ENCODE measurements at regions not wholly inside any gene's neighbourhood (a gene's known extent, or its start where the extent isn't known, plus 50 kb on each side); places are given as distances from the start of the nearest gene placed in this dataset.

DNA sequence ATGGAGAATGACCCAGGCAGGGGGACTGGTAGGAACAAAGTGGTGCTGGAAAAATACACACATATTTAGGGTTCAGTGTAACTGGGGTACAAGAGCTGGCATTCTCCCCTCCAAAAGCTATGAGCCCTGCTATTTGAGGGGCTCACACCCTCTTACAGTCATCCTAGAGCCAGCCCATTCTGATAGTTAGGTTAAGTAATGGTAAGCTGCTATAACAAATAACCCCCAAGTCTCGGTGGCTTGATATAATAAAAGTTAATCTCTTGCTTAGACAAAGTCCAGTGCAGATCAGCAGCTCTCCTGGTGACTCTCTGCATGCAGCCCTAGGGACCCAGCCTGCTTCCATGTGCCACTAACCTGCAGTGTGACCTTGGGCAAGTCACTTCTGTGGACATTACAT lies 234.9 kb upstream of the HES1 start:
- no peak overlapping the region for H3K27ac ChIP-seq (ENCODE audit: low read length)
- no peaks in the 10 kb centered on the region for H3K9me3 ChIP-seq
- peaks cover 3 to 6% of the 10 kb centered on the region in 2 donors for H3K27me3 Mint-ChIP-seq
- H3K27ac Mint-ChIP-seq, result no peak overlapping the region
- ChIA-PET CTCF (no interaction called here), POLR2A (no interaction called here)
- peaks cover 0 to 8% (median 3%) of the 10 kb centered on the region in 3 donors for H3K4me1 Mint-ChIP-seq
- ATAC-seq (replicated peaks in 1 of 4) (no peak), DNase-seq (no peak)
- H3K27me3 ChIP-seq (replicated peaks in 1 of 2; ENCODE audit: control insufficient read depth in 2 of 2, extremely low read depth in 1 of 2, insufficient read depth in 2 of 2, low read length in 1 of 2), result peaks cover 0 to 6% of the 10 kb centered on the region in 2 experiments
- no peak overlapping the region for H3K4me3 ChIP-seq (ENCODE audit: control insufficient read depth in 1 of 2, extremely low read depth in 1 of 2, low read length in 1 of 2)
- no peak overlapping the region for H3K4me3 Mint-ChIP-seq
- no peaks in the 10 kb centered on the region for H3K4me1 ChIP-seq (ENCODE audit: control insufficient read depth in 1 of 2, extremely low read depth in 1 of 2, insufficient read depth in 2 of 2, low read length in 2 of 2)
- WGBS (ENCODE audit: insufficient coverage), result 100% methylated on average over 1 of the region's 1 CpG
- no peaks in the 10 kb centered on the region for H3K36me3 Mint-ChIP-seq
- no peaks in the 10 kb centered on the region for H3K9me3 Mint-ChIP-seq
- H3K36me3 ChIP-seq (ENCODE audit: control insufficient read depth in 2 of 2, extremely low read depth in 1 of 2, insufficient read depth in 1 of 2, low read length in 1 of 2), result no peaks in the 10 kb centered on the region

DNA sequence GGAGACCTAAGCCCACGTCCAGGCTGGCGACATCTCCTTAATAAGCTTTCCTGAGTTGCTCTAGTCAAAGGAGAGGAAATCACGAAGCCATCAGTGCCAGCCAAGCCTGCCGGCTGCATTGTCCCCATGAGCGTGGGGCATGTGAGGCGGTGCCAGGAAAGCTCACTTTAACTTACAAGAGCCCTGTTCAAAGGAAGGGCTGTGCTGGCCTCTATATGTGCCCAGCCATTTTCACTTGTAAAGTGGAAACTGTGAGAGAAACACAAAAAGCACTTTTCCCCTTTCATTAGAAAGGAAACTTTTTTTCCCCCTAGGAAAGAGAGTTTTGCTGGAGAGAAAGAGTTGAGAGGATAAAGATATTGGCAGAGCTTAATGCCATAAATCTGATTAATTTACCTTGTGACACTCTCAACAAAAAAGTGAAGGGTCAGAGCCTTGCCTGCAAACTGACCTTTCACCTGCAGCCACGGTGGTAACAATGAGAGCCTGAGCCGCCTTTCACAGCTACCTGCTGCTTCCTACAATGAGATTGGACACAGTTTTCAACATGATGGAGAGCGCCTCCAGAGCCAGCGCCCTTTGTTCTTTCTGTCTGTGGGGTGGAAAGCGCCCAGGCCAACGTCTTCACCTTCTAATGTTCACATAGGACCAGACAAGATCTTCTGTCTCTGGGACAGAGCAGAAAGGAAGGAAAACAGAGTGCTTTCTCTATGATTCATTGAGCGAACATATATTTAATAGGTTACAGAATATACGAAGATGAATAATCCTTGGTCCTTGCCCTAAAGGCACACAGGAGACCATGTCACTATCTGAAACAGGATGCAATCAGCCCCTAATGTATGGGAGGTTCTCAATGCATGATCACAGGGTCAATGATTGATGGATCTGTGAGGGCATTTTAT lies 233.1 kb upstream of the HES1 start:
- H3K27me3 ChIP-seq (replicated peaks in 1 of 2; ENCODE audit: control insufficient read depth in 2 of 2, extremely low read depth in 1 of 2, insufficient read depth in 2 of 2, low read length in 1 of 2), result peaks cover 0 to 4% of the 10 kb centered on the region in 2 experiments
- no peak overlapping the region for H3K4me3 ChIP-seq (ENCODE audit: control insufficient read depth in 1 of 2, extremely low read depth in 1 of 2, low read length in 1 of 2)
- ChIA-PET CTCF (no interaction called here), POLR2A (no interaction called here)
- H3K27ac ChIP-seq (ENCODE audit: low read length), result no peak overlapping the region
- ATAC-seq (replicated peaks in 1 of 4) (no peak), DNase-seq (no peak)
- Mint-ChIP-seq H3K9me3 (no peaks in the 10 kb centered on the region), H3K4me1 (peaks cover 0 to 2% (median 0%) of the 10 kb centered on the region in 3 donors), H3K36me3 (no peaks in the 10 kb centered on the region), H3K27ac (no peak overlapping the region), H3K27me3 (peaks cover 3 to 4% of the 10 kb centered on the region in 2 donors), H3K4me3 (no peak overlapping the region)
- no peaks in the 10 kb centered on the region for H3K36me3 ChIP-seq (ENCODE audit: control insufficient read depth in 2 of 2, extremely low read depth in 1 of 2, insufficient read depth in 1 of 2, low read length in 1 of 2)
- no peaks in the 10 kb centered on the region for H3K9me3 ChIP-seq
- WGBS (ENCODE audit: insufficient coverage), result 94% methylated on average over 8 of the region's 14 CpGs
- no peaks in the 10 kb centered on the region for H3K4me1 ChIP-seq (ENCODE audit: control insufficient read depth in 1 of 2, extremely low read depth in 1 of 2, insufficient read depth in 2 of 2, low read length in 2 of 2)

DNA sequence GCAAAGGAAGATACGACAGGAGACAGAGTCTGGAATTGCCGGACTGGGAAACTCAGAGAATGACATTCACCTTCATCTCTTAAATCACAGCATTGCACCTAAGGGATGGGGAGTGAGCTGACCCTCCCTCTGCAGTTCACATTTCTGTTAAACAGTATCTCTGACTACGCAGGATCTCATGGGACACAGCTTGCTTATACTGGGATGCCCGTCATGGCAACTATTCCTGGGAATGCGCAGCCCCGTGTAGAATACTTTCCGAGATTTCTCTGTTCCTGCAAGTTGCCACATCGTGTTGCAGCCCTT lies 232.5 kb upstream of the HES1 start:
- Mint-ChIP-seq H3K36me3 (no peaks in the 10 kb centered on the region), H3K4me3 (no peak overlapping the region), H3K9me3 (peaks cover 0 to 5% (median 0%) of the 10 kb centered on the region in 3 donors), H3K27me3 (peaks cover 3 to 4% of the 10 kb centered on the region in 2 donors), H3K4me1 (no peaks in the 10 kb centered on the region), H3K27ac (no peak overlapping the region)
- no peak overlapping the region for H3K4me3 ChIP-seq (ENCODE audit: control insufficient read depth in 1 of 2, extremely low read depth in 1 of 2, low read length in 1 of 2)
- no peaks in the 10 kb centered on the region for H3K9me3 ChIP-seq
- H3K27ac ChIP-seq (ENCODE audit: low read length), result no peak overlapping the region
- no peaks in the 10 kb centered on the region for H3K36me3 ChIP-seq (ENCODE audit: control insufficient read depth in 2 of 2, extremely low read depth in 1 of 2, insufficient read depth in 1 of 2, low read length in 1 of 2)
- WGBS (ENCODE audit: insufficient coverage), result 88% methylated on average over 6 of the region's 8 CpGs
- ChIA-PET CTCF (no interaction called here), POLR2A (no interaction called here)
- H3K4me1 ChIP-seq (ENCODE audit: control insufficient read depth in 1 of 2, extremely low read depth in 1 of 2, insufficient read depth in 2 of 2, low read length in 2 of 2), result no peaks in the 10 kb centered on the region
- DNase-seq (no peak), ATAC-seq (replicated peaks in 1 of 4) (no peak)
- H3K27me3 ChIP-seq (replicated peaks in 1 of 2; ENCODE audit: control insufficient read depth in 2 of 2, extremely low read depth in 1 of 2, insufficient read depth in 2 of 2, low read length in 1 of 2), result peaks cover 0 to 4% of the 10 kb centered on the region in 2 experiments

DNA sequence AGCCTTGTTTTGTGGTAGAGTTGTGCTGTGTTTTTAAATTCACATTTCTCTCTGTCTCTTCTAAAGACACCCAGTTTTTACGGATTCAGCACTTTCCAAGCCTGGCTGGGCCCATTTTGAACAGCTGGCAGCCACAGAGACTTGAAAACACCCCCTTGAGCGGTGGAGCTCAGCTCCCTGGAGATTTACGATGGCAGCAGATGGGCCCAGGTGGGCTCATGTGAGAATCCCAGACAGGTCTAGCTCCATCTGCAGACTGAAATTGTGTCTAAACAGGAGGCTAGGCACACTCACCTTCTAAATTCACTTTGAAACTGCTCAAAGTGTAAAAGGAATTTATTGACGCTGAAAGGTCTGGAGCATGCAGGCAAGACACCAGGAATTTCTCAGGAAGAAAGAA lies 232.0 kb upstream of the HES1 start:
- Mint-ChIP-seq H3K27me3 (peaks cover 3 to 5% of the 10 kb centered on the region in 2 donors), H3K4me1 (no peaks in the 10 kb centered on the region), H3K9me3 (peaks cover 0 to 8% (median 0%) of the 10 kb centered on the region in 3 donors), H3K36me3 (no peaks in the 10 kb centered on the region), H3K27ac (no peak overlapping the region), H3K4me3 (no peak overlapping the region)
- no peak for DNase-seq
- Histone ChIP-seq H3K27ac (ENCODE audit: low read length) (no peak overlapping the region), H3K36me3 (ENCODE audit: control insufficient read depth in 2 of 2, extremely low read depth in 1 of 2, insufficient read depth in 1 of 2, low read length in 1 of 2) (no peaks in the 10 kb centered on the region), H3K4me3 (ENCODE audit: control insufficient read depth in 1 of 2, extremely low read depth in 1 of 2, low read length in 1 of 2) (no peak overlapping the region), H3K27me3 (replicated peaks in 1 of 2; ENCODE audit: control insufficient read depth in 2 of 2, extremely low read depth in 1 of 2, insufficient read depth in 2 of 2, low read length in 1 of 2) (peaks cover 0 to 4% of the 10 kb centered on the region in 2 experiments), H3K4me1 (ENCODE audit: control insufficient read depth in 1 of 2, extremely low read depth in 1 of 2, insufficient read depth in 2 of 2, low read length in 2 of 2) (no peaks in the 10 kb centered on the region), H3K9me3 (no peaks in the 10 kb centered on the region)
- ChIA-PET CTCF (no interaction called here), POLR2A (no interaction called here)
- ATAC-seq (replicated peaks in 1 of 4), result no peak
- no CpG with 5 or more reads among the region's 4 CpGs for WGBS (ENCODE audit: insufficient coverage)

DNA sequence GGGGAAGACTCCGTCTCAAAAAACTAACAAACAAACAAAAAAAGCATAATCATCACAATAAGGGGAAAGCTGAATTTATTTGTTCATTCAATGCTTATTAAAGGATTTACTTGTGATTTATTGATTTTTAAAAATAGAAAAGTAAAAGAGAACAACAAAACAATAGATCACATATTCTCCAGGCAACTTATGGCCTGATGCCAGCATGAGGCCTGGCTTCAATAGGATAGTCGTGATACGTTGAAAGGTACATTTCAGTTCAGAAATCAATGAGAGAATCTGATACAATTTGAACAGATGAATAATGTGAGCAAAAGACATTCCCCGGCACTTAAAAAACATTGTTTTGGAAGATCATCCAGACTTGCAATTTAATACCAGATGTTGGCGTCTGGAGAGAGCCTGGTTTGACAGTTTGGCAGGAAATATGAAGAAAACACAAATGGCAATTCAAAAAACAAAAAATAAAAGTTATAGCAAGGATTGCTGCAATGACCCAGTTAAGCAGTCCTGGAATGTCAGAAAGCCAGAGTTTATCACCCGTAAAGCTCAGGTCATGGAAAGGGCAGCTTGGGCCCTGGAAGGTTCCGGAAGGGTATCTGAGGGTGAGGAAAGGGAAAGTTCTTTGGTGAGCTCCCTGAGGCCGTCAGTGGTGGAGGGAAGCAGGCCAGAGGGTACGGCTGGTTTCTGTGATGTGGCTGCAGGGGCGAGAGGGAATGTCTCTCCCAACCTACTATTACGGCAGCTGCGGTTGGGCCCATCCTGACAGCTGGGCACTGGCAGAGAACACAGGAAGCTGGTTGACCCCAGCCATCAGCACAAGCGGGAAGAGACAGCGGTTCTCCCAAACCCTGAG lies 230.2 kb upstream of the HES1 start:
- CTCF ChIA-PET, result no interaction called here
- H3K36me3 ChIP-seq (ENCODE audit: control insufficient read depth in 2 of 2, extremely low read depth in 1 of 2, insufficient read depth in 1 of 2, low read length in 1 of 2), result no peaks in the 10 kb centered on the region
- 88% methylated on average over 10 of the region's 14 CpGs for WGBS (ENCODE audit: insufficient coverage)

DNA sequence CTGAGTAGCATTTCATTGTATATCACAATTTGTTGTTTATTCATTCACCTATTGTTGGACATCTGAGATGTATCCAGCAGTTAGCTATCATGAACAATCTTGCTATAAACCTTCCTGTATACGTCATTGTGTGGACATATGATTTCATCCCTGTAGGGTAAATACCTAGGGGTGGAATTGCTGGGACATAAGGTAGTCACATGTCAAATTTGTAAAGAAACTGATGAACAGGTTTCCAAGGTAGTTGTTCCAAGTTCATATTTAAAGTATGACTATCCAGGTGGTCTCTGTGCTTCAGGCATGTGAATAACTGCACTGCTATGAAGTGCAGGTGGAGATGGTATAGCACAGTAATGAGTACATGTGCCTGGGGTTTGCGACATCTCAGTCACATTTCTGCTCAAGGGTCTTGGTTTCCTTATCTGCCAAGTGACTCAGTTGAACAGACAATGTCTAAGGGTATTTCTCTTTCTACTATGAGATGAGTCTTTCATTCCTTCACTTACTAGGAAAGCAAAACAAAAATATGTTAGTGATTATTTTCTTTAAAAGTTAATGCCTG lies 229.0 kb upstream of the HES1 start:
- no peaks in the 10 kb centered on the region for H3K9me3 ChIP-seq
- CTCF ChIA-PET, result no interaction called here
- no peak for ATAC-seq (replicated peaks in 1 of 4)

More for the DNA sequence above, 230.2 kb upstream of the HES1 start:
- POLR2A ChIA-PET, result no interaction called here
- peaks cover 9 to 11% (median 10%) of the 10 kb centered on the region in 3 donors for H3K4me1 Mint-ChIP-seq
- Histone ChIP-seq H3K9me3 (no peaks in the 10 kb centered on the region), H3K4me3 (ENCODE audit: control insufficient read depth in 1 of 2, extremely low read depth in 1 of 2, low read length in 1 of 2) (no peak overlapping the region), H3K4me1 (ENCODE audit: control insufficient read depth in 1 of 2, extremely low read depth in 1 of 2, insufficient read depth in 2 of 2, low read length in 2 of 2) (peaks cover 1 to 9% of the 10 kb centered on the region in 2 experiments), H3K27me3 (replicated peaks in 1 of 2; ENCODE audit: control insufficient read depth in 2 of 2, extremely low read depth in 1 of 2, insufficient read depth in 2 of 2, low read length in 1 of 2) (peaks cover 0 to 9% of the 10 kb centered on the region in 2 experiments), H3K27ac (ENCODE audit: low read length) (no peak overlapping the region)
- peaks cover 0 to 8% (median 0%) of the 10 kb centered on the region in 3 donors for H3K9me3 Mint-ChIP-seq
- H3K27ac Mint-ChIP-seq, result no peak overlapping the region
- DNase-seq (no peak), ATAC-seq (replicated peaks in 1 of 4) (no peak)
- H3K36me3 Mint-ChIP-seq, result no peaks in the 10 kb centered on the region
- H3K27me3 Mint-ChIP-seq, result peaks cover 1 to 5% of the 10 kb centered on the region in 2 donors
- no peak overlapping the region for H3K4me3 Mint-ChIP-seq

More for the DNA sequence above, 229.0 kb upstream of the HES1 start:
- H3K4me1 Mint-ChIP-seq, result peaks cover 20 to 23% (median 22%) of the 10 kb centered on the region in 3 donors
- no peaks in the 10 kb centered on the region for H3K36me3 ChIP-seq (ENCODE audit: control insufficient read depth in 2 of 2, extremely low read depth in 1 of 2, insufficient read depth in 1 of 2, low read length in 1 of 2)
- H3K27ac ChIP-seq (ENCODE audit: low read length), result no peak overlapping the region
- POLR2A ChIA-PET, result no interaction called here
- H3K9me3 Mint-ChIP-seq, result peaks cover 0 to 8% (median 0%) of the 10 kb centered on the region in 3 donors
- DNase-seq, result no peak
- H3K4me3 Mint-ChIP-seq, result no peak overlapping the region
- no peak overlapping the region for H3K4me3 ChIP-seq (ENCODE audit: control insufficient read depth in 1 of 2, extremely low read depth in 1 of 2, low read length in 1 of 2)
- H3K27me3 ChIP-seq (replicated peaks in 1 of 2; ENCODE audit: control insufficient read depth in 2 of 2, extremely low read depth in 1 of 2, insufficient read depth in 2 of 2, low read length in 1 of 2), result peaks cover 0 to 9% of the 10 kb centered on the region in 2 experiments
- H3K27ac Mint-ChIP-seq, result no peak overlapping the region
- peaks cover 13 to 20% of the 10 kb centered on the region in 2 experiments for H3K4me1 ChIP-seq (ENCODE audit: control insufficient read depth in 1 of 2, extremely low read depth in 1 of 2, insufficient read depth in 2 of 2, low read length in 2 of 2)
- WGBS (ENCODE audit: insufficient coverage), result no CpG with 5 or more reads among the region's 2 CpGs
- no peaks in the 10 kb centered on the region for H3K36me3 Mint-ChIP-seq
- H3K27me3 Mint-ChIP-seq, result peaks cover 0 to 5% of the 10 kb centered on the region in 2 donors
